H1 (cell line): ENCODE measurements at regions not wholly inside any gene's neighbourhood (a gene's known extent, or its start where the extent isn't known, plus 50 kb on each side); places are given as distances from the start of the nearest gene placed in this dataset.

Experiments used
- CTCF ChIA-PET: fragments of 300-600 bp; sonication (Branson Sonifier 250); formaldehyde crosslinking; loops from one replicate; lab custom pipeline; 2021; ENCODE audit not compliant: partially characterized antibody; lab: Charles Lee
- POLR2A ChIA-PET: fragments of 300-600 bp; sonication (Branson Sonifier 250); formaldehyde crosslinking; loops from one replicate; lab custom pipeline; 2021; ENCODE audit warnings: inconsistent platforms; ENCODE audit not compliant: partially characterized antibody; lab: Charles Lee
- DNase-seq, 2 experiments: peaks; one replicate each; pipeline versions ENCODE4 v3.0.0 to v3.0.0-alpha.2; 2010 to 2022; ENCODE audit warnings: low spot score in 2 of 2, low read depth in 1 of 2, mixed read lengths in 1 of 2
- FAIRE-seq: peaks from 2 replicates; lab custom pipeline; 2011; peaks lifted over from hg19 to GRCh38; lab: Jason Lieb, UNC
- H2AFZ ChIP-seq: 2 replicates; pipeline ENCODE4 v1.8.1; 2012; ENCODE audit warnings: low read length, inconsistent platforms
- H2AK5ac ChIP-seq: 2 replicates; pipeline ENCODE4 v1.6.1; 2013; ENCODE audit warnings: low read depth, low read length
- H2BK120ac ChIP-seq: replicated peaks from 2 replicates; pipeline ENCODE3; 2013; ENCODE audit warnings: low read depth, low read length, inconsistent platforms
- H2BK12ac ChIP-seq: 2 replicates; pipeline ENCODE4 v1.6.1; 2013; ENCODE audit warnings: low read depth, low read length
- H2BK15ac ChIP-seq: 2 replicates; pipeline ENCODE4 v1.6.1; 2013; ENCODE audit warnings: low read length
- H2BK20ac ChIP-seq: 2 replicates; pipeline ENCODE4 v1.6.1; 2013; ENCODE audit warnings: low read length
- H2BK5ac ChIP-seq: 2 replicates; pipeline ENCODE4 v1.6.1; 2013; ENCODE audit warnings: low read depth, low read length
- H3K14ac ChIP-seq: 2 replicates; pipeline ENCODE4 v1.6.1; 2013; ENCODE audit warnings: inconsistent platforms; ENCODE audit not compliant: insufficient read length
- H3K18ac ChIP-seq: 2 replicates; pipeline ENCODE4 v1.6.1; 2013; ENCODE audit warnings: low read length; ENCODE audit errors: extremely low read depth
- H3K23ac ChIP-seq: 2 replicates; pipeline ENCODE4 v1.6.1; 2013; ENCODE audit warnings: inconsistent platforms; ENCODE audit not compliant: insufficient read length
- H3K23me2 ChIP-seq: 2 replicates; pipeline ENCODE4 v1.6.1; 2013; ENCODE audit warnings: low read depth, low read length
- H3K27ac ChIP-seq: 2 replicates; pipeline ENCODE4 v1.6.1; 2011; ENCODE audit warnings: low read depth, low read length, inconsistent platforms
- H3K27me3 ChIP-seq, 4 experiments: replicated peaks in 1 of 4; 1 replicate in 1 of 4; 2 replicates in 3 of 4; pipeline versions ENCODE4 v1.6.1 to v1.8.1; 2011 to 2013; ENCODE audit warnings: low read length in 3 of 4, mild to moderate bottlenecking in 3 of 4, inconsistent platforms in 2 of 4, mixed read lengths in 2 of 4, moderate library complexity in 1 of 4; ENCODE audit not compliant: control insufficient read depth in 3 of 4, insufficient read depth in 3 of 4; ENCODE audit errors: extremely low read depth in 1 of 4
- H3K36me3 ChIP-seq, 4 experiments: 2 replicates each; pipeline versions ENCODE4 v1.6.1 to v1.8.1; 2011 to 2013; ENCODE audit warnings: mild to moderate bottlenecking in 4 of 4, low read length in 3 of 4, moderate library complexity in 2 of 4, control low read depth in 1 of 4, inconsistent platforms in 1 of 4; ENCODE audit not compliant: insufficient read depth in 4 of 4, control insufficient read depth in 2 of 4
- H3K4ac ChIP-seq: replicated peaks from 2 replicates; pipeline ENCODE3; 2013; ENCODE audit warnings: low read length, low read depth, mixed read lengths, inconsistent platforms; ENCODE audit not compliant: insufficient read length
- H3K4me1 ChIP-seq, 4 experiments: replicated peaks in 1 of 4; 1 replicate in 1 of 4; 2 replicates in 3 of 4; pipeline versions ENCODE4 v1.6.1 to v1.8.1; 2011 to 2013; ENCODE audit warnings: low read length in 3 of 4, inconsistent platforms in 2 of 4, mixed read lengths in 1 of 4; ENCODE audit not compliant: insufficient read depth in 4 of 4, control insufficient read depth in 3 of 4
- H3K4me2 ChIP-seq, 2 experiments: 2 replicates each; pipeline versions ENCODE4 v1.6.1 to v1.8.1; 2011 to 2013; ENCODE audit warnings: low read depth in 2 of 2, low read length in 2 of 2, control low read depth in 1 of 2, inconsistent platforms in 1 of 2, mild to moderate bottlenecking in 1 of 2; ENCODE audit not compliant: insufficient read depth in 1 of 2
- H3K4me3 ChIP-seq, 4 experiments: fragments of 200-600, 300-600 bp in 1 of 4; sonication (generic), shearing (Covaris generic), sonication (Bioruptor Twin) in 1 of 4; 2 replicates each; pipeline versions ENCODE4 v1.5.1 to v1.8.1; 2011 to 2016; ENCODE audit warnings: low read length in 4 of 4, low read depth in 3 of 4, control low read depth in 2 of 4, inconsistent platforms in 2 of 4, mild to moderate bottlenecking in 2 of 4, mixed read lengths in 1 of 4, moderate library complexity in 1 of 4; ENCODE audit not compliant: insufficient read depth in 2 of 4; ENCODE audit errors: extremely low read depth in 1 of 4
- H3K56ac ChIP-seq: replicated peaks from 2 replicates; pipeline ENCODE3; 2013; ENCODE audit warnings: low read depth, mild to moderate bottlenecking, mixed read lengths, low read length, inconsistent platforms; ENCODE audit not compliant: insufficient read length
- H3K79me1 ChIP-seq: 2 replicates; pipeline ENCODE4 v1.6.1; 2013; ENCODE audit warnings: low read depth, low read length, control low read depth
- H3K79me2 ChIP-seq, 2 experiments: 2 replicates each; pipeline versions ENCODE4 v1.6.1 to v1.8.1; 2012 to 2013; ENCODE audit warnings: low read length in 2 of 2, mild to moderate bottlenecking in 2 of 2, inconsistent platforms in 1 of 2; ENCODE audit not compliant: insufficient read depth in 2 of 2, control insufficient read depth in 1 of 2
- H3K9ac ChIP-seq, 4 experiments: replicated peaks in 1 of 4; 1 replicate in 1 of 4; 2 replicates in 3 of 4; pipeline versions ENCODE4 v1.6.1 to v1.8.1; 2011 to 2013; ENCODE audit warnings: low read depth in 3 of 4, low read length in 3 of 4, control low read depth in 2 of 4, mild to moderate bottlenecking in 2 of 4, moderate library complexity in 2 of 4, inconsistent platforms in 1 of 4; ENCODE audit errors: extremely low read depth in 1 of 4
- H3K9me3 ChIP-seq, 2 experiments: 2 replicates each; pipeline versions ENCODE4 v1.6.1 to v1.8.1; 2012 to 2013; ENCODE audit warnings: mild to moderate bottlenecking in 2 of 2, moderate library complexity in 2 of 2, control low read depth in 1 of 2, inconsistent platforms in 1 of 2, low read depth in 1 of 2, low read length in 1 of 2, mixed read lengths in 1 of 2; ENCODE audit not compliant: insufficient read depth in 2 of 2
- H4K20me1 ChIP-seq, 2 experiments: replicated peaks in 1 of 2; 2 replicates each; pipeline versions ENCODE3 to v1.8.1; 2011 to 2013; ENCODE audit warnings: inconsistent platforms in 2 of 2, low read length in 2 of 2, mild to moderate bottlenecking in 1 of 2; ENCODE audit not compliant: insufficient read depth in 2 of 2, control insufficient read depth in 1 of 2
- H4K5ac ChIP-seq: 2 replicates; pipeline ENCODE4 v1.6.1; 2013; ENCODE audit warnings: low read length, low read depth, mixed read lengths, inconsistent platforms; ENCODE audit not compliant: insufficient read length
- H4K8ac ChIP-seq: 2 replicates; pipeline ENCODE4 v1.8.0; 2013; ENCODE audit warnings: mild to moderate bottlenecking, moderate library complexity, low read length, inconsistent platforms; ENCODE audit not compliant: insufficient read depth; ENCODE audit errors: extremely low read depth
- H4K91ac ChIP-seq: replicated peaks from 2 replicates; pipeline ENCODE3; 2013; ENCODE audit warnings: low read length, mixed read lengths, inconsistent platforms; ENCODE audit not compliant: insufficient read length
- CREB1 ChIP-seq: IDR thresholded peaks from 2 replicates; pipeline ENCODE4 v1.6.1; 2012; ENCODE audit warnings: inconsistent platforms
- EZH2 ChIP-seq: fragments of 200-600 bp; sonication (generic); IDR thresholded peaks from 2 replicates; pipeline ENCODE4 v1.7.1; 2012; ENCODE audit warnings: low read depth, mild to moderate bottlenecking, moderate library complexity, low read length, inconsistent platforms; ENCODE audit not compliant: severe bottlenecking
- HDAC2 ChIP-seq, 2 experiments: fragments of 300-600 bp in 1 of 2; sonication (generic) in 1 of 2; IDR thresholded peaks; 2 replicates each; pipeline ENCODE4 v1.6.1; 2011 to 2012; ENCODE audit warnings: low read depth in 2 of 2, low read length in 2 of 2, mild to moderate bottlenecking in 2 of 2, moderate library complexity in 2 of 2, borderline replicate concordance in 1 of 2, inconsistent platforms in 1 of 2
- NRF1 ChIP-seq: IDR thresholded peaks from 2 replicates; pipeline ENCODE4 v1.6.1; 2011; ENCODE audit warnings: mild to moderate bottlenecking, low read depth, low read length, improper control_type of control experiment
- POU5F1 ChIP-seq: IDR thresholded peaks from 2 replicates; pipeline ENCODE4 v1.6.1; 2011; ENCODE audit warnings: low read depth, mild to moderate bottlenecking, low read length, moderate library complexity
- SP4 ChIP-seq: IDR thresholded peaks from 2 replicates; pipeline ENCODE4 v1.6.1; 2012; ENCODE audit warnings: low read length, inconsistent platforms
- WGBS, 2 experiments: shearing (Covaris generic) in 1 of 2; methylation state at CpG; one replicate each; pipeline versions ENCODE4 v1.1.6 to v1.1.7; 2013 to 2015; ENCODE audit warnings: low lambda C conversion rate in 2 of 2, mixed read lengths in 2 of 2, inconsistent platforms in 1 of 2, low coverage in 1 of 2, missing lambda C conversion rate in 1 of 2; ENCODE audit not compliant: insufficient replicate concordance in 2 of 2, insufficient coverage in 1 of 2, insufficient read length in 1 of 2; ENCODE audit errors: extremely low coverage in 1 of 2, missing lambda C conversion rate in 1 of 2; 5-methylcytosine and 5-hydroxymethylcytosine counted together

GRCh38 chr12:63396135-63396534 lies 245.1 kb upstream of the AVPR1A start:
- no peaks in the 10 kb centered on the region for H3K79me2 ChIP-seq
- H3K4me2 ChIP-seq: no peak overlapping the region
- H2BK120ac ChIP-seq: no peak overlapping the region
- H3K27me3 ChIP-seq: no peaks in the 10 kb centered on the region
- H3K18ac ChIP-seq: no peak overlapping the region
- no peak overlapping the region for H2BK20ac ChIP-seq
- no peak overlapping the region for H3K14ac ChIP-seq
- ChIA-PET CTCF (no interaction called here), POLR2A (no interaction called here)
- peak overlapping the region; percentile 79 for H2AFZ ChIP-seq
- H3K9ac ChIP-seq: no peak overlapping the region
- DNase-seq (no peak), FAIRE-seq (no peak)
- H3K56ac ChIP-seq: no peak overlapping the region
- no peak overlapping the region for H4K5ac ChIP-seq
- H3K27ac ChIP-seq: no peak overlapping the region
- no peaks in the 10 kb centered on the region for H3K4me1 ChIP-seq
- no peak overlapping the region for H3K4ac ChIP-seq
- no peak for TF ChIP-seq HDAC2 (IDR thresholded peaks at IDR 0.05; ENCODE audit: borderline replicate concordance in 1 of 2, low read depth in 2 of 2, low read length in 2 of 2)
- TF ChIP-seq EZH2: no peak
- TF ChIP-seq SP4: no peak
- TF ChIP-seq POU5F1: no peak
- no peak for TF ChIP-seq CREB1
- no peak for TF ChIP-seq NRF1
- H2BK5ac ChIP-seq: no peak overlapping the region
- H4K20me1 ChIP-seq: no peaks in the 10 kb centered on the region
- WGBS, 2 experiments: 100% methylated on average over 3 of the region's 3 CpGs; no CpG with 5 or more reads in 1 of the 2 experiments
- no peaks in the 10 kb centered on the region for H3K23me2 ChIP-seq
- no peak overlapping the region for H2AK5ac ChIP-seq
- no peak overlapping the region for H3K23ac ChIP-seq
- H4K91ac ChIP-seq: no peak overlapping the region
- H3K4me3 ChIP-seq: no peak overlapping the region
- no peak overlapping the region for H2BK12ac ChIP-seq
- H3K9me3 ChIP-seq: peaks cover 0 to 8% of the 10 kb centered on the region in 2 experiments; a peak in 1 of 4 replicates
- no peaks in the 10 kb centered on the region for H3K36me3 ChIP-seq
- no peaks in the 10 kb centered on the region for H3K79me1 ChIP-seq
- H2BK15ac ChIP-seq: no peak overlapping the region
- H4K8ac ChIP-seq: no peak overlapping the region
